Osteoblast (primary cell): ENCODE measurements at regions not wholly inside any gene's neighbourhood (a gene's known extent, or its start where the extent isn't known, plus 50 kb on each side); places are given as distances from the start of the nearest gene placed in this dataset.

Experiments used
- DNase-seq: peaks from one replicate; pipeline ENCODE4 v3.0.0; 2011; ENCODE audit warnings: low spot score, mixed read lengths; ENCODE audit not compliant: insufficient read length; ENCODE audit errors: missing footprints
- H2AFZ ChIP-seq: 2 replicates; pipeline ENCODE4 v1.6.0; 2011; ENCODE audit warnings: mild to moderate bottlenecking, low read length
- H3K27ac ChIP-seq: 2 replicates; pipeline ENCODE4 v1.5.1; 2011; ENCODE audit warnings: mild to moderate bottlenecking, low read depth, low read length, moderate library complexity
- H3K27me3 ChIP-seq: 2 replicates; pipeline ENCODE4 v1.6.0; 2012; ENCODE audit warnings: mild to moderate bottlenecking, control low read depth, inconsistent platforms, low read length, moderate library complexity; ENCODE audit not compliant: insufficient read depth
- H3K36me3 ChIP-seq: 2 replicates; pipeline ENCODE4 v1.5.1; 2011; ENCODE audit warnings: mild to moderate bottlenecking, low read length, control low read depth, moderate library complexity; ENCODE audit not compliant: insufficient read depth
- H3K4me1 ChIP-seq: 2 replicates; pipeline ENCODE4 v1.5.1; 2011; ENCODE audit warnings: mild to moderate bottlenecking, low read length, control low read depth, moderate library complexity; ENCODE audit not compliant: insufficient read depth
- H3K4me2 ChIP-seq: 2 replicates; pipeline ENCODE4 v1.6.0; 2011; ENCODE audit warnings: mild to moderate bottlenecking, low read length; ENCODE audit not compliant: insufficient read depth
- H3K4me3 ChIP-seq: fragments of 200-600 bp; sonication (generic); 3 replicates; pipeline ENCODE4 v1.5.1; 2012; ENCODE audit warnings: mild to moderate bottlenecking, low read length, inconsistent platforms; ENCODE audit not compliant: insufficient read depth
- H3K79me2 ChIP-seq: 2 replicates; pipeline ENCODE4 v1.6.0; 2012; ENCODE audit warnings: mild to moderate bottlenecking, low read length, control low read depth, inconsistent platforms; ENCODE audit not compliant: insufficient read depth
- H3K9me3 ChIP-seq: 2 replicates; pipeline ENCODE4 v1.5.1; 2011; ENCODE audit warnings: low read depth, low read length, control low read depth
- H4K20me1 ChIP-seq: 2 replicates; pipeline ENCODE4 v1.6.0; 2012; ENCODE audit warnings: mild to moderate bottlenecking, low read length, control low read depth; ENCODE audit not compliant: insufficient read depth
- TF ChIP-seq, protein P1 (sequence below): IDR thresholded peaks from 2 replicates; pipeline ENCODE4 v1.5.1; 2011; ENCODE audit warnings: mild to moderate bottlenecking, low read depth, low read length, moderate library complexity; ENCODE audit errors: extremely low read depth

- DNase-seq = no peak
- H4K20me1 ChIP-seq = no peaks in the 10 kb centered on the region
- no peaks in the 10 kb centered on the region for H3K36me3 ChIP-seq
- no peaks in the 10 kb centered on the region for H3K79me2 ChIP-seq
- H3K4me3 ChIP-seq = no peak overlapping the region
- TF ChIP-seq, protein P1, sequence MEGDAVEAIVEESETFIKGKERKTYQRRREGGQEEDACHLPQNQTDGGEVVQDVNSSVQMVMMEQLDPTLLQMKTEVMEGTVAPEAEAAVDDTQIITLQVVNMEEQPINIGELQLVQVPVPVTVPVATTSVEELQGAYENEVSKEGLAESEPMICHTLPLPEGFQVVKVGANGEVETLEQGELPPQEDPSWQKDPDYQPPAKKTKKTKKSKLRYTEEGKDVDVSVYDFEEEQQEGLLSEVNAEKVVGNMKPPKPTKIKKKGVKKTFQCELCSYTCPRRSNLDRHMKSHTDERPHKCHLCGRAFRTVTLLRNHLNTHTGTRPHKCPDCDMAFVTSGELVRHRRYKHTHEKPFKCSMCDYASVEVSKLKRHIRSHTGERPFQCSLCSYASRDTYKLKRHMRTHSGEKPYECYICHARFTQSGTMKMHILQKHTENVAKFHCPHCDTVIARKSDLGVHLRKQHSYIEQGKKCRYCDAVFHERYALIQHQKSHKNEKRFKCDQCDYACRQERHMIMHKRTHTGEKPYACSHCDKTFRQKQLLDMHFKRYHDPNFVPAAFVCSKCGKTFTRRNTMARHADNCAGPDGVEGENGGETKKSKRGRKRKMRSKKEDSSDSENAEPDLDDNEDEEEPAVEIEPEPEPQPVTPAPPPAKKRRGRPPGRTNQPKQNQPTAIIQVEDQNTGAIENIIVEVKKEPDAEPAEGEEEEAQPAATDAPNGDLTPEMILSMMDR = no peak
- no peaks in the 10 kb centered on the region for H3K9me3 ChIP-seq
- H3K27ac ChIP-seq = no peak overlapping the region
- H2AFZ ChIP-seq = no peak overlapping the region
- no peaks in the 10 kb centered on the region for H3K4me1 ChIP-seq
- H3K27me3 ChIP-seq = no peaks in the 10 kb centered on the region
- H3K4me2 ChIP-seq = no peak overlapping the region
Observed at GRCh38 chr16:8372141-8372540, 218.2 kb downstream of the TMEM114 start.

DNA sequence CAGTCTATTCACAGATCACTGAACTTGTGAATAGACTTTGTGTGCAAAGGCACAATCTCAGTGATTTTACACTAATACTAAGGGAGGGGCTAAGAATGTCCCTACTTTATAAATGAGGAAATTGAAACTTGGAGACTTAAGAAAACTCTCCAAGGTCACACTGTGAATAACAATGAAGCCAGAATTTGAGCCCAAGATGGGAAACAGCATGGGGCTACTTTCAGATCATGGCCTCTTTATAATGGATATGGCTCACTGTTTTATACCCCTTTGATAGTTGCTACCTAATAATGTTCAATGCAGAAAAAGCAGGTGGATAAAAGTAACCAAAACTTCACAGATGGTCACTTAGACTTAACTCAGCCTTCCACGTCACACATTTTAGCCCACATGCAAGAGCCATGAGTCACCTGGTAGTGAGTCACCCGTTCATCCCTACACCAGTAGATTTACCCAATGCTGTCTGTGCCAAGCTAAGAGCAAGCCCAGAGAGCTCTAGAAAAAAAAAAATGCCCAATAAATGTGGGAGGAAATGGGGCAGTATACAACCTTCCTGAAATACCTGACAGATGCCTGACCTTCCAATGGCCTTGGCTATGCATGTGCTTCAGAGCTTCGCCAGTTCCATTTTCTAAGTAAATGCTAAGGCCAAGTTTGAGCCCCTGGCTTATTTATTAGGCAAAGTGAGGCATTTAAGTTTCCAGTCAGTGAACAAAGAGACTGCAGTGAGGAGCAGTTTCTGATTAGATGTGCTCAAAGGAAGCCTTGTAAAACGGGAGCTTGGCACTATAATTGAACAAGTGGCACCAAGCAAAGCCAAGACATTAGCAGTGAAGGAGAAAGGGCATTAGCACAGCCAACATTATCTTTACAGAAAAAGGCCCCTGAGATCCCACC, 219.7 kb downstream of the TMEM114 start:
- TF ChIP-seq, protein P1 = no peak
- Histone ChIP-seq H3K36me3 (no peaks in the 10 kb centered on the region), H3K27me3 (no peaks in the 10 kb centered on the region), H3K4me3 (no peak overlapping the region), H3K9me3 (no peaks in the 10 kb centered on the region), H3K79me2 (no peaks in the 10 kb centered on the region), H3K4me2 (no peak overlapping the region), H3K4me1 (no peaks in the 10 kb centered on the region), H4K20me1 (no peaks in the 10 kb centered on the region), H2AFZ (no peak overlapping the region), H3K27ac (no peak overlapping the region)
- no peak for DNase-seq

DNA sequence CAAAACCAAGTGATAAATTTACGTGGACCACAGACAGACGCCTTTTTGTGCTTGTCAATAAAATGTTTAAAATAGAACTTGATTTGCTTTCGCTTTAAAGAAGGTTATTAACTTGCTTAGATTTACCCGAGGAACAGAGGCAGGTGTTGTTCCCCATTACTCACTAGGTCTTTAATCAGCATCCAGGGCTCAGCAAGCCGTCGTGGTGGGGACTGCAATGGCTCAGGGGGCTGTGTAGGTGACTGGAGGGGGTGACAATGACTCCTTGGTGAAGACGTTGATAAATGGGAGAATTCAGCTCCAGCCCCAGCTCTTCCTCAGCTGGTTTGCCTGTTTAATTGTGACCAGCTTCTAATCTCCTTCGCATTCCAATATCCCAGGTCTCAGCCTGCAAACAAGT, 231.4 kb downstream of the TMEM114 start:
- no peaks in the 10 kb centered on the region for H3K27me3 ChIP-seq
- no peaks in the 10 kb centered on the region for H3K79me2 ChIP-seq
- H4K20me1 ChIP-seq = no peaks in the 10 kb centered on the region
- no peak overlapping the region for H3K4me3 ChIP-seq
- H2AFZ ChIP-seq = no peak overlapping the region
- no peak for DNase-seq
- H3K9me3 ChIP-seq = no peaks in the 10 kb centered on the region
- no peaks in the 10 kb centered on the region for H3K4me1 ChIP-seq
- no peaks in the 10 kb centered on the region for H3K36me3 ChIP-seq
- TF ChIP-seq, protein P1 = no peak
- H3K4me2 ChIP-seq = no peak overlapping the region
- no peak overlapping the region for H3K27ac ChIP-seq

DNA sequence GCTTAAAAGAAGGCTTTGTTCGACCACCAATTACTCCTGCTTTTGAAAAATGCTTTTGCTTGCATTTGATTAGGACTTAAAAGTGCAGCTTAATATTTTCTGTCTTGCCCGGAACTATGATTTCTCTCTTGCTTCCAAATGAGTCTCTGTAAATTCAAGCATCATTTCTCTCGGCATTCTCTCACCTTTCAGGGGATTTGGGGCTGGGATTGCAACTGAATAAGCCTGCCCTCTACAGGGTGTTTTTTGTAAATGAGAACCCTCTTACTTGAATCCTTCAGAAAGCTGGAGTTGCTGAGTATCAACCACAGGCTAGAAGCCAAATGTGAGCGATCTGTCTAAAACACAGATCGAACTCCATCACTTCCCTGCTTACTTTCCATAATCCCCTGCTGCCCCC, 234.6 kb downstream of the TMEM114 start:
- H3K4me2 ChIP-seq = no peak overlapping the region
- H4K20me1 ChIP-seq = no peaks in the 10 kb centered on the region
- H3K27me3 ChIP-seq = no peaks in the 10 kb centered on the region
- TF ChIP-seq, protein P1 = no peak
- no peak overlapping the region for H2AFZ ChIP-seq
- H3K79me2 ChIP-seq = no peaks in the 10 kb centered on the region
- H3K36me3 ChIP-seq = no peaks in the 10 kb centered on the region
- H3K4me1 ChIP-seq = no peaks in the 10 kb centered on the region
- H3K27ac ChIP-seq = no peak overlapping the region
- peaks cover 2% of the 10 kb centered on the region for H3K9me3 ChIP-seq
- DNase-seq = no peak
- H3K4me3 ChIP-seq = no peak overlapping the region
